Activated CD8-positive, alpha-beta T cell treated with anti-CD3 and anti-CD28 coated beads for 36 hours (primary cell): ENCODE measurements at regions not wholly inside any gene's neighbourhood (a gene's known extent, or its start where the extent isn't known, plus 50 kb on each side); places are given as distances from the start of the nearest gene placed in this dataset.

Source experiments
- ATAC-seq: fragments of 200-7000 bp; cut with Tn5 transposase; one replicate; pipeline ENCODE4 v1.10.0; 2021; ENCODE audit warnings: mild to moderate bottlenecking, moderate library complexity
- CTCF ChIA-PET: fragments of 350-600 bp; sonication (Branson Sonifier 250); formaldehyde crosslinking; loops from one replicate; lab custom pipeline; 2021; ENCODE audit warnings: antibody characterized with exemption; lab: Charles Lee
- POLR2A ChIA-PET: fragments of 350-600 bp; sonication (Branson Sonifier 250); formaldehyde crosslinking; loops from one replicate; lab custom pipeline; 2021; ENCODE audit warnings: antibody characterized with exemption; lab: Charles Lee
- DNase-seq: peaks from one replicate; pipeline ENCODE4 v3.0.0-alpha.2; 2020
- H3K27ac Mint-ChIP-seq: one replicate; pipeline ENCODE4 v1.8.0; 2021; ENCODE audit warnings: mild to moderate bottlenecking, mixed read lengths
- H3K27me3 Mint-ChIP-seq: one replicate; pipeline ENCODE4 v1.8.0; 2021; ENCODE audit warnings: mixed read lengths
- H3K36me3 Mint-ChIP-seq: one replicate; pipeline ENCODE4 v1.8.0; 2021; ENCODE audit warnings: low read depth, mixed read lengths
- H3K4me1 Mint-ChIP-seq: one replicate; pipeline ENCODE4 v1.8.0; 2021; ENCODE audit warnings: low read depth, mixed read lengths
- H3K4me3 Mint-ChIP-seq: one replicate; pipeline ENCODE4 v1.8.0; 2021; ENCODE audit warnings: mild to moderate bottlenecking, moderate library complexity, mixed read lengths
- H3K9me3 Mint-ChIP-seq: one replicate; pipeline ENCODE4 v1.8.0; 2021; ENCODE audit warnings: mixed read lengths
- intact Hi-C: fragments of 100-400 bp; cut with micrococcal nuclease; formaldehyde crosslinking; loops from one replicate; pipeline ENCODE4 v1.10.0; 2022
- TF ChIP-seq, protein P1 (sequence below): fragments of 200-600 bp; IDR thresholded peaks from one replicate; pipeline ENCODE4 v1.8.0; 2022; ENCODE audit warnings: antibody characterized with exemption, mild to moderate bottlenecking

DNA sequence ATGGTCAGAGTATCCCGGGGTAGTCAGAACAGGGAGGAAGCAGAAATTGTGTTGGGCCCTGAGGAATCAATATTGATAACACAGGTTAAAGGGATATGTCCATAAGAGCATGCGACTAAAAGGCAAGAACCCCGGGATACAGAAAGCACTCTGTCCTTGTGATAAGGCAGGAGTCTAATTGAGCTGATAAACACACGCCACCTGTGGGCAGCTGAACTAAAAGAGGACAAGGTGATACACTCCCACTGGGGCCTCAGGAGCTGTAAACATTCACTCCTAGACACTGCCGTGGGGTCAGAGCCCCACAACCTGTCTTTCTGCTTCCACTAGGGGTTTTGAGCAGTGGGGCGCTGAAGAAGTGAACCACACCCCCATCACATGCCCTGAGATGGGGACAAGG lies 144.7 kb upstream of the MPDZ start:
- Mint-ChIP-seq H3K4me3 (no peak overlapping the region), H3K27ac (no peak overlapping the region), H3K36me3 (no peaks in the 10 kb centered on the region), H3K4me1 (no peaks in the 10 kb centered on the region), H3K27me3 (no peaks in the 10 kb centered on the region), H3K9me3 (no peaks in the 10 kb centered on the region)
- ATAC-seq = no peak
- POLR2A ChIA-PET = no interaction called here
- intact Hi-C loops = loop anchor here (10.0 kb wide), 1 partner anchor 1001 kb away; no protein-coding TSS in a partner anchor
- CTCF ChIA-PET = no interaction called here
- no peak for DNase-seq
- TF ChIP-seq, protein P1, sequence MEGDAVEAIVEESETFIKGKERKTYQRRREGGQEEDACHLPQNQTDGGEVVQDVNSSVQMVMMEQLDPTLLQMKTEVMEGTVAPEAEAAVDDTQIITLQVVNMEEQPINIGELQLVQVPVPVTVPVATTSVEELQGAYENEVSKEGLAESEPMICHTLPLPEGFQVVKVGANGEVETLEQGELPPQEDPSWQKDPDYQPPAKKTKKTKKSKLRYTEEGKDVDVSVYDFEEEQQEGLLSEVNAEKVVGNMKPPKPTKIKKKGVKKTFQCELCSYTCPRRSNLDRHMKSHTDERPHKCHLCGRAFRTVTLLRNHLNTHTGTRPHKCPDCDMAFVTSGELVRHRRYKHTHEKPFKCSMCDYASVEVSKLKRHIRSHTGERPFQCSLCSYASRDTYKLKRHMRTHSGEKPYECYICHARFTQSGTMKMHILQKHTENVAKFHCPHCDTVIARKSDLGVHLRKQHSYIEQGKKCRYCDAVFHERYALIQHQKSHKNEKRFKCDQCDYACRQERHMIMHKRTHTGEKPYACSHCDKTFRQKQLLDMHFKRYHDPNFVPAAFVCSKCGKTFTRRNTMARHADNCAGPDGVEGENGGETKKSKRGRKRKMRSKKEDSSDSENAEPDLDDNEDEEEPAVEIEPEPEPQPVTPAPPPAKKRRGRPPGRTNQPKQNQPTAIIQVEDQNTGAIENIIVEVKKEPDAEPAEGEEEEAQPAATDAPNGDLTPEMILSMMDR = no peak

DNA sequence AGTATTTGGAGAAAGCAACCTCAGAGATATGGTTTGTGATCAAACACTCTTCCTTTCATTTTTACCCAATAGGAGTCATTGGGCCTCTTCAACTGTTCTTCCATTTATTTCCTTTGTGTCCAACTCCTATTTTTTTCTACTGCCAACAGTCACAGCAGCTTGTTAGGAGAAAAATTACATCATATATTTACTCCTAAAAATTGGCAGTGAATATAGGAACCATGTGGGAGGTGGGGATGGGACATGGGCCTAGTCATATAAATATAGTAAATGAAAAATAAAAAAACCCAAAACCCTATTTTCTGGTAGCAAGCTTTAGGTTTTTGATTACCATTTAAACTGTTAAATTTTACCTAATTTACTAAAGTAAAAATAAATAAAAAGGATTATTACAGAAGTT lies 134.9 kb upstream of the MPDZ start:
- TF ChIP-seq, protein P1 = no peak
- Mint-ChIP-seq H3K9me3 (peaks cover 3% of the 10 kb centered on the region), H3K36me3 (no peaks in the 10 kb centered on the region), H3K27me3 (no peaks in the 10 kb centered on the region), H3K27ac (no peak overlapping the region), H3K4me3 (no peak overlapping the region), H3K4me1 (no peaks in the 10 kb centered on the region)
- ChIA-PET POLR2A (no interaction called here), CTCF (no interaction called here)
- DNase-seq (no peak), ATAC-seq (no peak)
- intact Hi-C loops = no loop called here

DNA sequence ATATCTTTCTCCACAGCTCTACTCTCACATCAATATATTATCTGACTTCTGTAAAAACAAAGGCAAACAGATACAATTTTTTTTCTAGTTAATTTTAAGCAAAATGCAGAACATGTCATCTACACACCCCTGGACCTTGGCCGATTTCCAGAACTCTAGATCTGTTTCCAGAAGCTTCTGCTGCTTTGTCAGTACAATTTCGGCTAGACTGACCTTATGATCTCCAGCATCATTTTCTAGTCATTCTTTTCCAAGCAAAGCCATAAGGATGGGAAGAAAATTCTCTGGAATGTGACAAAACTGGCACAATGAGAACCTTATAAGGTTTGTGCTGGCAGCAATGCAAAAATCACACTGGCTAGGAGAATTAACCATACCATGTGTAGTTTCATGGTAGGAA lies 132.8 kb upstream of the MPDZ start:
- no peak overlapping the region for H3K4me3 Mint-ChIP-seq
- H3K9me3 Mint-ChIP-seq = peaks cover 5% of the 10 kb centered on the region
- ChIA-PET POLR2A (no interaction called here), CTCF (interaction anchor here (1.5 kb wide), 1 partner anchor 16 kb away, joined by 5 read pairs; no protein-coding TSS in a partner anchor)
- H3K27ac Mint-ChIP-seq = no peak overlapping the region
- H3K27me3 Mint-ChIP-seq = no peaks in the 10 kb centered on the region
- no peak for DNase-seq
- intact Hi-C loops = no loop called here
- no peak for ATAC-seq
- no peaks in the 10 kb centered on the region for H3K4me1 Mint-ChIP-seq
- TF ChIP-seq, protein P1 = no peak
- H3K36me3 Mint-ChIP-seq = no peaks in the 10 kb centered on the region

DNA sequence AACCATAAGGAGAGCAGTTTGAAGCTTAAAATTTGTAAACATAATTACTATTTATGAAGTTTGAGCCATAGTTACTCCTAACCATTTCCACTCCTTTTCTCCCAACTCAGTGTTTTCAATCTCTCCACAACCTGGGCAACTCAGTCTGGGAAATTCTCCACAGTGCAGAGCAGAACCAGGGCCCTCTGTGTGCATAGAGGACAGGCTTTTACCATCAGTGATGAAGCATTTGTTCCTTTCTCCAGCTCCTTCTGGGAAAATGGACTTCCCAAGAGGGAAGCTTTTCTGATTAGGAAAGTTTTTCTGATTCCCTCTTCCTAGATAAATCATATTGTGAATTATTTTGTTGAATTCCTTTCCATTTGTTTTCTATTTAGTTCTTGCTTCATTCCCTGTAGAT lies 132.3 kb upstream of the MPDZ start:
- DNase-seq = no peak

DNA sequence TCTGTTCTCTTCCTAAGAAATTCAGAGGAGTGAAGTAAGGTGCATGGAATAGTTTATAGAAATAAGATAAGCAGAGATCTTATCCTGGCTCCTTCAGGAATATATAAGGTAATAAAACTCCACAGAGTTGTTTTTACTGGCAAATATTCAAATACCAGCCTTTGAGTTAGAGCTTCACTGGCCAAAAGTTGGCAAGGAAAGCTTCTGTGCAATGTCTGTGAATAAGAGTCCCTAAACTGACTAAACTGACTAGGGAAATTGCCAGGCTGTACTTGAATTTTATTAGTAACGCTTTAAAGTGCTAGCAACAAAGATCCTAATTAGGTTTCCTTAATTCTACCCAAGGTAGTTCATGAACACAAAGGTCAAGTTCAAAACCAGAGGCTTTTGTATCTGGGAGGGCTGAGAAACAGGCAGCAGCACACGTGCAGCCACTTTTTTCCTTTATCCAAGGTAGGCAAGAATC lies 131.1 kb upstream of the MPDZ start:
- Mint-ChIP-seq H3K9me3 (peaks cover 5% of the 10 kb centered on the region), H3K27me3 (no peaks in the 10 kb centered on the region), H3K4me1 (no peaks in the 10 kb centered on the region), H3K36me3 (no peaks in the 10 kb centered on the region), H3K4me3 (no peak overlapping the region), H3K27ac (no peak overlapping the region)
- DNase-seq (no peak), ATAC-seq (no peak)
- TF ChIP-seq, protein P1 = no peak
- intact Hi-C loops = no loop called here
- ChIA-PET POLR2A (no interaction called here), CTCF (no interaction called here)

More for the DNA sequence above, 132.3 kb upstream of the MPDZ start:
- intact Hi-C loops = no loop called here
- ATAC-seq = no peak
- no peak overlapping the region for H3K27ac Mint-ChIP-seq
- no peaks in the 10 kb centered on the region for H3K4me1 Mint-ChIP-seq
- no peaks in the 10 kb centered on the region for H3K27me3 Mint-ChIP-seq
- peaks cover 5% of the 10 kb centered on the region for H3K9me3 Mint-ChIP-seq
- ChIA-PET CTCF (interaction anchor here (1.5 kb wide), 1 partner anchor 16 kb away, joined by 5 read pairs; no protein-coding TSS in a partner anchor), POLR2A (no interaction called here)
- TF ChIP-seq, protein P1 = no peak
- H3K36me3 Mint-ChIP-seq = no peaks in the 10 kb centered on the region
- H3K4me3 Mint-ChIP-seq = no peak overlapping the region
